OCI-LY7 (cell line): ENCODE measurements at regions not wholly inside any gene's neighbourhood (a gene's known extent, or its start where the extent isn't known, plus 50 kb on each side); places are given as distances from the start of the nearest gene placed in this dataset.

Experiments
- BruUV-seq: library from RNA; stranded (reverse); fragments of 400-500 nt; replicated peaks from 2 replicates; lab custom pipeline; 2021; lab: Mats Ljungman, UMichigan
- CTCF ChIA-PET: fragments of 300-600 bp; sonication (Branson Sonifier 250); formaldehyde crosslinking; loops from one replicate; lab custom pipeline; 2022; ENCODE audit warnings: antibody characterized with exemption; ENCODE audit not compliant: unreplicated experiment; lab: Charles Lee
- POLR2A ChIA-PET: fragments of 300-600 bp; sonication (Branson Sonifier 250); formaldehyde crosslinking; loops from one replicate; lab custom pipeline; 2022; ENCODE audit warnings: antibody characterized with exemption; lab: Charles Lee
- DNase-seq: peaks from one replicate; pipeline ENCODE4 v3.0.0-alpha.2; 2015; ENCODE audit warnings: low spot score
- H2AFZ ChIP-seq: fragments of 200-600 bp; sonication (generic), shearing (Covaris generic); 2 replicates; pipeline ENCODE4 v1.6.1; 2014; ENCODE audit warnings: mild to moderate bottlenecking, antibody characterized with exemption, low read length, moderate library complexity
- H3K27ac ChIP-seq: fragments of 200-600 bp; sonication (generic); 2 replicates; pipeline ENCODE4 v1.5.1; 2014; ENCODE audit warnings: mixed run types, low read depth, mild to moderate bottlenecking, moderate library complexity, low read length, inconsistent platforms; ENCODE audit not compliant: poor library complexity, severe bottlenecking
- H3K36me3 ChIP-seq: fragments of 200-600 bp; sonication (generic); 2 replicates; pipeline ENCODE4 v1.6.1; 2014; ENCODE audit warnings: mild to moderate bottlenecking, antibody characterized with exemption, low read length, moderate library complexity, mixed read lengths; ENCODE audit not compliant: insufficient read depth
- H3K4me1 ChIP-seq: fragments of 200-600 bp; sonication (generic); 2 replicates; pipeline ENCODE4 v1.5.1; 2014; ENCODE audit warnings: mild to moderate bottlenecking, low read length; ENCODE audit not compliant: insufficient read depth, poor library complexity, severe bottlenecking
- H3K4me2 ChIP-seq: fragments of 200-600 bp; sonication (generic); 2 replicates; pipeline ENCODE4 v1.6.1; 2014; ENCODE audit warnings: mild to moderate bottlenecking, low read length
- H3K4me3 ChIP-seq: fragments of 200-600 bp; sonication (generic); 2 replicates; pipeline ENCODE4 v1.5.1; 2014; ENCODE audit warnings: mild to moderate bottlenecking, low read depth, low read length; ENCODE audit not compliant: poor library complexity, severe bottlenecking
- H3K79me2 ChIP-seq: fragments of 200-600 bp; sonication (generic); 2 replicates; pipeline ENCODE4 v1.6.1; 2016; ENCODE audit warnings: low read depth, mild to moderate bottlenecking, low read length, moderate library complexity, mixed read lengths; ENCODE audit not compliant: insufficient read depth
- H3K9me2 ChIP-seq: fragments of 200-600 bp; sonication (generic); 2 replicates; pipeline ENCODE4 v1.6.1; 2016; ENCODE audit warnings: mild to moderate bottlenecking, low read length, mixed read lengths; ENCODE audit not compliant: insufficient read depth
- H3K9me3 ChIP-seq: fragments of 200-600 bp; sonication (generic); 2 replicates; pipeline ENCODE4 v1.6.1; 2014; ENCODE audit warnings: mild to moderate bottlenecking, mixed run types, low read length, mixed read lengths
- H4K20me1 ChIP-seq: fragments of 200-600 bp; sonication (generic); 2 replicates; pipeline ENCODE4 v1.6.1; 2014; ENCODE audit warnings: mild to moderate bottlenecking, antibody characterized with exemption, low read length, moderate library complexity, mixed read lengths; ENCODE audit not compliant: insufficient read depth
- EZH2phosphoT487 ChIP-seq: fragments of 200-600 bp; sonication (generic); IDR thresholded peaks from 2 replicates; pipeline ENCODE4 v1.6.1; 2018; ENCODE audit warnings: low read depth, borderline replicate concordance, mild to moderate bottlenecking, mixed run types, antibody characterized with exemption, low read length, moderate library complexity, mixed read lengths
- intact Hi-C: fragments of 100-400 bp; cut with micrococcal nuclease; formaldehyde crosslinking; loops from one replicate; pipeline ENCODE4 v1.10.0; 2022; ENCODE audit not compliant: unreplicated experiment
- TF ChIP-seq, protein P1 (sequence below): fragments of 200-600 bp; sonication (generic); conservative IDR thresholded peaks from 2 replicates; pipeline ENCODE4 v1.5.1; 2014; ENCODE audit warnings: mild to moderate bottlenecking, antibody characterized with exemption, low read length, moderate library complexity, mixed read lengths

DNA sequence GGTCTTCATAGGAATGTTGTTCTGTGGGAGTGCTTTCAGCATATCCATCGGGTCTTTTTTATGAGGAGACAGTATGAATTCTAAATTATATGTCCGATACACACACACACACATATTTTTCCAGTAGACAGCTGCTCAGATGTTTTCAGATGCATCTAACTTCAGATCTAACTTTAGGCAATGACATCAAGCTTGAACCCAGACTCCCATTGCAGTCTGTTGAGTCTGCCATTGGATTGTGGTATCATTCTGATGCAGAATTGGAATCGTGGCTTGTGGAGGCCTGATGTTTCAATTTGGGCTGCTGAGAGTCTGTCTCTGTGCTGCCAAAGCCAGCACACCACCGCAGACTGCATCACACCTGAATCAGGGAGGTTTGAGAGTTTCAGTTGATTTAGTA lies 376.4 kb downstream of the OSTF1 start:
- no peaks in the 10 kb centered on the region for H3K79me2 ChIP-seq
- no peaks in the 10 kb centered on the region for H3K36me3 ChIP-seq
- TF ChIP-seq, protein P1, sequence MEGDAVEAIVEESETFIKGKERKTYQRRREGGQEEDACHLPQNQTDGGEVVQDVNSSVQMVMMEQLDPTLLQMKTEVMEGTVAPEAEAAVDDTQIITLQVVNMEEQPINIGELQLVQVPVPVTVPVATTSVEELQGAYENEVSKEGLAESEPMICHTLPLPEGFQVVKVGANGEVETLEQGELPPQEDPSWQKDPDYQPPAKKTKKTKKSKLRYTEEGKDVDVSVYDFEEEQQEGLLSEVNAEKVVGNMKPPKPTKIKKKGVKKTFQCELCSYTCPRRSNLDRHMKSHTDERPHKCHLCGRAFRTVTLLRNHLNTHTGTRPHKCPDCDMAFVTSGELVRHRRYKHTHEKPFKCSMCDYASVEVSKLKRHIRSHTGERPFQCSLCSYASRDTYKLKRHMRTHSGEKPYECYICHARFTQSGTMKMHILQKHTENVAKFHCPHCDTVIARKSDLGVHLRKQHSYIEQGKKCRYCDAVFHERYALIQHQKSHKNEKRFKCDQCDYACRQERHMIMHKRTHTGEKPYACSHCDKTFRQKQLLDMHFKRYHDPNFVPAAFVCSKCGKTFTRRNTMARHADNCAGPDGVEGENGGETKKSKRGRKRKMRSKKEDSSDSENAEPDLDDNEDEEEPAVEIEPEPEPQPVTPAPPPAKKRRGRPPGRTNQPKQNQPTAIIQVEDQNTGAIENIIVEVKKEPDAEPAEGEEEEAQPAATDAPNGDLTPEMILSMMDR = no peak
- no peak for TF ChIP-seq EZH2phosphoT487
- no peak overlapping the region for H2AFZ ChIP-seq
- H3K9me2 ChIP-seq = no peaks in the 10 kb centered on the region
- H3K27ac ChIP-seq = no peak overlapping the region
- no peak for DNase-seq
- ChIA-PET CTCF (no interaction called here), POLR2A (no interaction called here)
- BruUV-seq = no TSS peak
- no peak overlapping the region for H3K4me2 ChIP-seq
- H3K4me1 ChIP-seq = no peaks in the 10 kb centered on the region
- intact Hi-C loops = no loop called here
- no peaks in the 10 kb centered on the region for H3K9me3 ChIP-seq
- no peak overlapping the region for H3K4me3 ChIP-seq
- no peaks in the 10 kb centered on the region for H4K20me1 ChIP-seq

DNA sequence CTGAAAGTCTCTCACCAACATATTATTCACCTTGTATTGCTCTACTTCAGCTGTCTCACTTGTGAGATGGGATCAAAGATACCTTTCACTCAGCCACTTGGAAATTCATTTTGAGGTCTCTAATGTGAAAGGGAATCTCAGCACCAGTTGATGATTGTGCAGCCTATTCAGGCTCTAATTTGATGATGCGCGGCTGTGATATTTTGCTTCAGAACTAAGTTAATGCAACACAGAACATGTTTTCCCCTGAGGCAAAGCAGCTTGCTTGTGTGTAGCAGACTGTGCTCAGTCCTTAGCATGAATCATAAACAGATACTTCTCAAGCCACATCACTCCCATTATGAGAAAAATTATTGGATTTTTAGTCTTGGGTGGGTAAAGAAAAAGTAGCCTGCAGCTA lies 378.8 kb downstream of the OSTF1 start:
- DNase-seq = no peak
- no peaks in the 10 kb centered on the region for H3K9me3 ChIP-seq
- no TSS peak for BruUV-seq
- intact Hi-C loops = no loop called here
- H2AFZ ChIP-seq = no peak overlapping the region
- ChIA-PET POLR2A (no interaction called here), CTCF (no interaction called here)
- no peak overlapping the region for H3K4me3 ChIP-seq
- peaks cover 8% of the 10 kb centered on the region for H3K4me1 ChIP-seq
- H3K9me2 ChIP-seq = no peaks in the 10 kb centered on the region
- no peak for TF ChIP-seq EZH2phosphoT487
- TF ChIP-seq, protein P1 = no peak
- H4K20me1 ChIP-seq = no peaks in the 10 kb centered on the region
- no peaks in the 10 kb centered on the region for H3K36me3 ChIP-seq
- no peak overlapping the region for H3K4me2 ChIP-seq
- no peak overlapping the region for H3K27ac ChIP-seq
- H3K79me2 ChIP-seq = no peaks in the 10 kb centered on the region

DNA sequence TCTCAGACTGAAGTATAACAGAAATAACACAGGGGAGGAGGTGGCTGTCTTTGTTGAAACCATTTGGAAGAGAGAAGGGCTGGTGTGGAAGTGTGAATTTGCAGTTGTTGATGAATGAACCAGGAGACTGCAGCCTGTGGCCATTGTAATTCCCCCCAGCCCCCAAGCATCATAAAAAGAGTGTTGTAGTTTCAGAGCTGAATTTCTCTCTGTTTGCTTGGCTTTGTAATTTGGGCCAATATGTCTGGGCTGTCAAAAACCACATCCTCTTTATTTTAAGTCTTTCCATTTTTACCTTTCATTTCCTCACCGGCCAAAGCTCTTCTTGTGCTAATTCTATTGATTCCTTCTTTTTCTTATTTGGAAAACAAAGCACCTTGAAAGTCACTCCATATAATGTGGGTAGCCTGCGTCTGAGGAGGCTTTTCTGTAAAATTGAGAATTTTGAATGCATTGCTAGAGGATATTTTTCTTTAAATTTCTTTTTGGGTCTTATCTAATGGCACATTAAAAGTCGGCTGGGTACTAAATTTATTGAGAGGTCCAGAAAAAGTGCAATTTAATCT lies 383.3 kb downstream of the OSTF1 start:
- Histone ChIP-seq H3K4me2 (peak overlapping the region; percentile 38; the same call in 1 of the 2 replicates), H3K4me1 (peaks cover 8% of the 10 kb centered on the region), H2AFZ (no peak overlapping the region), H3K9me3 (no peaks in the 10 kb centered on the region), H4K20me1 (no peaks in the 10 kb centered on the region), H3K4me3 (no peak overlapping the region), H3K79me2 (no peaks in the 10 kb centered on the region), H3K36me3 (no peaks in the 10 kb centered on the region), H3K27ac (no peak overlapping the region), H3K9me2 (no peaks in the 10 kb centered on the region)
- ChIA-PET POLR2A (interaction anchor here (0.6 kb wide), 1 partner anchor 63 kb away, joined by 3 read pairs; no protein-coding TSS in a partner anchor), CTCF (no interaction called here)
- peak; percentile 3 for DNase-seq
- TF ChIP-seq, protein P1 = no peak
- no peak for TF ChIP-seq EZH2phosphoT487
- intact Hi-C loops = no loop called here
- no TSS peak for BruUV-seq
